ENCODE measurements at regions not wholly inside any gene's neighbourhood (a gene's known extent, or its start where the extent isn't known, plus 50 kb on each side); places are given as distances from the start of the nearest gene placed in this dataset.

DNA sequence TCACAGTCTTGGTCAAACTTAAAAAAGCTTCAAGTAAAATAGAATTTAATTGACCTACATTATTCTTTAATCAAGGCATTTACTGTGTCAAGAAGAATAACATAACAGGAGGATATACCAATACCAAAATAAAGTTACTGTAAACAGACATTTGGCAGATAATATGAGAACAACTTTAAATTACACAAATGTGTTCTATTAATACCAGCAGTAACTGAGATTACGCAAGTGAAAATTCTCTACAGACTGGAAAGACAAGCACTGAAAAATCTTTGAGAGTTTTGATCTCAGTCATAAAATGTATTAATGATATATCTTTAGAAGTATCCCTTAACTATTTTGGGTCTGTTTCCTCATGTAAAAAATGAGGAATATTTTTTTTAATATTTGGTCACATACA lies 169.2 kb upstream of the SOX5 start:
- no peak for DNase-seq

DNA sequence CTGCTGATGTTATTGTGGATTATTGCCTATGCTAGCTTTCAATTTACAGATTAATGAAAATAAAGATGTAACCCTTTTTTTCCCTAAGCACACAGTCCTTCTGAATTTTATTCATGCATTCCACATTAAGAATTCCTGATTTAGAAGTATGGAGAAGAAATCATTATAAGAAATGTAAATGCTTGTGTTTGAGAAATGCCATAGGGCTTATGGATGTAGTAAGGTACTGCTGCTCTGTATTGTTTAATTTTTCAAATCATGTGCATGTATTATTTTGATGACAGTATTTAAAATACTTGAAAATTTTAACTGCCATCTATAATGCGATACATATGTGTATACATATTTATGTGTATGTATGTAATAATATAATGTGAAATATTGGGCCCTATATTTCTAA lies 167.1 kb upstream of the SOX5 start:
- no peak for DNase-seq

DNA sequence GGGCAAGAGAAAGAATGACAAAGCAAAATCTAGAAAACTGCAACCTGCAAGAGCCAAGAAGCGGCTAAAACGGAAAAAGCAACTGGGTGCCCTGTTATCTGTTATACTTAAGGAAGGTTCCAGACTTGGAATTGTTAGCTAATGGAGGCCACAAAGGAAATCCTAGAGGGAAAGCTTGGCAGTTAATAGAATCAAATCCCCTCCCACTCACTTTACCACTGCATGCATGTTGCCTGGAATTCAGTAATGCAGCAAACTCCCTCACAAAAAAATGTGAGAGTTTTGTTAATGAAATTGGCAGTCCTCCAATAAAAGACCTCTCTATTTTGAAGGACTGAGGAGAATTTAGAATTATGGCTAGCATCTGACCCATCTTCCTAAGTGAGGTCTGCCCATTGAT lies 164.2 kb upstream of the SOX5 start:
- no peak for DNase-seq

DNA sequence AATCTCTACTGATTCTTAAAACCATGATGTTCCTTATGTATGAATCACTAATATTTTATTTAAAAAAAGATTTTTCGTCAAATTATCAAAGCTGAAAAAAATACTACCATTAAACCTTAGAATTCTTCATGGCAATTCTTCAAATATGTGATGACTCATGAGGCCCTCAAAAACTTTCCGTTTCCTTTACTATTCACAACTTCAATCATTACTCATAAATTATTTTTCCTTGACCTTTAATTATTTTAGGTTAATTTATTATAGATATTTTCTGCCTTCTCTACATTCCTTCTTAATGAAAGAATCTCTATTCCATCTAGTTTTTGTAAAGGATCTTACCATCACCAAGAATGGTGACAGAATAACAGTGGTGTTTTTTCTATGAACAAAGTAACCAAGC lies 162.1 kb upstream of the SOX5 start:
- DNase-seq = no peak

DNA sequence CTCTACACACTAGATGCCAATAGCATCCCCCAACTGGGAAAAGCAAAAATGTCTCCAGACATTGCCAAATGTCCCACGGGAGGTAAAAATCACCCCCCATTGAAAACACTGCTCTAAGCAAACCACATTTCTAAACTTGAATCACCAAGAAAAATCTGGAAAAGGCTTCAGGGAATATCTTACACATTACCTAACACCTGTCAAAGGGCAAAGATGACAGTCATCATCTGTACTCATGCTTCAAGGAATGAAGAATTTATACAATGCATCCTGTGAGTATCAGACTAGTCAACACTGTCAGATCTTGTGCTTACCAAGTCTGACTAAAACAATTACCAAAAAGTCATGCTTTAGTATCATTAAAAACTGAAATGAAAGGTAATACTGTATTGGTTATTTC lies 161.6 kb upstream of the SOX5 start:
- no peak for DNase-seq

DNA sequence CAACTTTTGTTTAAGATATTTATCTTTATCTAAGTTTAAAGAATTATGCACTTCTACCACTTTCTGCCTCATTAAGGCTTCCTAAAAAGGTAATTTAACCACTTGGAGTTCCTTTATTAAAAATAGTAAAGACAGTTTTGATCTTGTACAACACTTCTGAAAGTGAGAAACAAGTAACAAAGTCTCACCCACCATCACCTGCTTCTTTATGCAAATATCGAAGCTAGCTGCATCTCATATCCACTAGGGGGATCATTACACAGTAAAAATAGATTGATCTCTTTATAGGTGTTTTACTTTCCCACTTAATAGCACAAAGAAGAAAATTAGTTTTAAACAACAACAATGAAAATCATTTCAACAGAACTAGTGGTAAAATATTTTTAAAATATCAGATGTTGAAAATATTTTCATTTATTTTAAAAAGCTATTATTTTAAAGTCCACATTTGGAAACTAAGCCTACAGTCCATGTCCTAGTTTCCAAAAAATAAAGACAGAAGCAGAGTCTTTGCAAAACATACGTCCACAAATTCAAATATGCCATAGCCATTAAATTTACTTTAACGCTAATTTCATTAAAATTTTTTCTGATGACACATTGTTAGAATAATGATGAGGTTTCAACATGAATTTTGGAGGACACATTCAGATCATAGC lies 160.0 kb upstream of the SOX5 start:
- DNase-seq = peak; percentile 10

DNA sequence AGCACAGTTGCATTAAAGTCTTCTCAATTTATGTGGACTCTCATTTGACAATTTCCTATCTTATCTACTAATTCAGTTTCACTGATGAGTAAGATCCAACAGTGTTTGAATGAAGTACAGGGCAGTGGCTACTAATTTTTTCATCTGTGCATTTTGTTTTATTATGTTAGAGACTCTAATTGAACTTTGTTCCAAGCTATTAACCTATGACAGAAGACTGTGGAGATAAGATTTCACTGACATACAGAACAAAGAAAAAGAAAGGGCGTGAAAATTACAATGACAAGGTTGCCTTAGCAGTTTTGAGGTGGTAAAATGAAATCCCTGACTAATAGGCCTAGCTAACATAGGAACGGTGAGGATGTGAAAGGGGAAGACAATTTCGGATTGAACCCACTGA lies 153.2 kb upstream of the SOX5 start:
- DNase-seq = no peak

DNA sequence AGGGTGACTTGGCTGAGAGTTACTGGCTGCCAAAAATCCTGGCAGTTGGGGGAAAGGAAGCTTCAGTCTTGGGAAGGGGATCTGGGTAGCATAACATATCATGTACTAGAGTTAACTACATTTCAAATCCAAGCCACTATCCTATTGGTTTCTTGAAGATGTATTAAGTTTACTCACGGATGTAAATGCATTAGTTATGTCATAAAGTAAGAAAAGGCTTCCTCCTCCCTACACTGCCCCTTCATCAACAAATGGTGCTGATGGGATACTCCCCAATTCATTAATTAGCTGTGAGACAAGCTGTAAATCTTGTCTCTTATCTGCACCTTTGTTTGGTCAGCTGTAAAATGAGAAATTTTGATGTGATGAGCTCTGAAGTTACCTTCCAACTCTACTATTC lies 150.1 kb upstream of the SOX5 start:
- no peak for DNase-seq

DNA sequence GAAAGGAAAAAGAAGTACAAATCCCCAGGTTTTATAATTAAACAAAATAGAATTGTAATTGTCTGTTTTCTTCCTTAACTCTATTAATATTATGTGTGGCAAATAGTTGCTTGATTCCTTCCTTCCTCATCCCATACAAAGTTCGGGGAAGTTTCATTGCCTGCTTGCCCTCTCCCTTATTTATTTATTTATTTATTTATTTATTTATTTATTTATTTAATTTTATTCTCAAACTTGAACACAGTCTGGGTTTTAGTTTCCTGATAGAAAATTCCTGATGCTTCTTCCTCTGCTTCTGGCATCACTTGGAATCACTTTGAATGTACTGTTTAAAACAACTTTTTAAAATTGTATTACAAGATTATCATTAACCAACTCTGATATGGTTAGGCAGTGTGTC lies 145.8 kb upstream of the SOX5 start:
- DNase-seq = no peak

DNA sequence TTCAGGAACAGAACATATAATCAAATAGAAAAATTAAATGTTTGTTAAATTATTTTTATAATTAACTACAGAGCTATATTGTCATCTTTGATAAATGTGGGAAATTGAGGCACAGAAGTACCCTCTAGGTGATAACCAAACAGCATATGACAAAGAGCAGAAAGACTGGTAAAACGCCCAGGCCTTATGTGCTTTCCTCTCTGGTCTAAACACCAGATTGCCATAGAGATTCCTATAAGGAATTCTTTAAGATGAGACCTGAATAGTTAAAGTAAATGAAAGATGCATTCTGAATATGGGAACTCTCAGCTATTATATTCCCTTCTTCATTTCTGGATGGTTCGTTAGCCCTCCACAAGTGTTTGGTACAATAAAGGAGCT lies 140.0 kb upstream of the SOX5 start:
- no peak for DNase-seq

DNA sequence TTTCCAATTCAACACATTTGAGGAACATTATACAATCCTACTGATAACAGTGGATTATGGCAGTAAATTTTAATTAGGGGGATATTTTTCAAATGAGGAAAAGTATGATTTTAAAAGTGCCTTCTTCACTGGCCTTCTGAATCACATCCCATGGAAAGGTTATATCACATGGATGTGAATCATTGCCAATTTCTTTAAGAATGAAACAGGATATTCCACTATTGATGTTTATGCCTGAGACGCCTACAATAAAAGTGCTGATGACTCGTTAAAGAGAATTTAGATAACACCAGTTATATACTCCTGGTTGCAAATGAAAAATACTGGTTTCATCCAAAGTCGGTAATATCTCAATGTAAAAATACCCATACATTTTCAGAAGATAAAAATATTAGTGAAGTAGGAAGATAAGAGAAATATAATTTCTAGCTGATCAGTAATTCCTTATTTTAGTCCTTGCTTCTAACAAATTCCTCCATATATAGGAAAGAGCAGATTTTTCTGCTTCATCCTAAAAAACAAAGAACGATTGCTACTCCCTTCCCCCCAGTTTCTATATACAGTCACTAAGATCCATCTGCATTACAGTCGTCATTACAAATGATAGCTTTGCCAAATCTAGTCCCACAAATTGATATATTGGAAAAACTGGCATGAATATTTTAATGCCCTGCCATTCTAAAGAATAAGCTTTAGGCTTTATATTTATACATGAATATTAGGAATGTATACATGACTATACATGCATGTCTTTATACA lies 139.5 kb upstream of the SOX5 start:
- no peak for DNase-seq

DNA sequence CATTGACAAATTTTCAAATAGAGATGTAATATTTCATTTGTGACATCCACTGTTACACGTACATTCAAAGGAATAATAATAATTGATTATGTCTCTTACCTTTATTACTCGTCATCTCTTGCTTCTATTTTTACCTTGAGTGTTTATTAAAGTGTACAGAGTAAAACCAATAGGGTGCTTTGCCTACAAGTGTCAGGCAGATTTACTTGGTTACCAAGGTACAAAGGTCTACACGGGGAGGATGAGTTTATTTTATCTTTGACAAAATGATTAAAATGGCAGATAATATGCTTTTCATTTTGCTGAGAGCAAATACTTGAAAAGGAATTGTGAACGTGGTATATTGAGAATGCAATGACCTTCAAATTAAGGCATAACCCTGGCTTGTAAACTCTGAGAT lies 137.8 kb upstream of the SOX5 start:
- DNase-seq = no peak

DNA sequence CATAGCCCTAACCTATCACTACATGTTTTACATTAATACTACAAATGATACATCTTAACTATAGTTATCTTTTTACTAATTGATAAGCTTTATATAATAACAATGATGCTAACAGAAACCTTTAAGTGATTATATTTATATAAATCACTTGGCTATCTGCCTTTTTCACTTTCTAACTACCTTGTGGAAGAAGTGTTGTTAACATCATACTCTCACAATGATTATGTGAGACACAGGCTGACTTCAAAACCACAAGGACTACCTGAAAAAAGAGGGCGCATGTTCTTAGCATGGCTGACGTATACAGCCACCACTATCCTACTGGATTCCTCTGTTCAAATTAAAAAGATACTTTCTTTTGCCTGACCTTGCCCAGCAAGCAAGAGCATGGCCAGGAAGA lies 135.3 kb upstream of the SOX5 start:
- DNase-seq = no peak

DNA sequence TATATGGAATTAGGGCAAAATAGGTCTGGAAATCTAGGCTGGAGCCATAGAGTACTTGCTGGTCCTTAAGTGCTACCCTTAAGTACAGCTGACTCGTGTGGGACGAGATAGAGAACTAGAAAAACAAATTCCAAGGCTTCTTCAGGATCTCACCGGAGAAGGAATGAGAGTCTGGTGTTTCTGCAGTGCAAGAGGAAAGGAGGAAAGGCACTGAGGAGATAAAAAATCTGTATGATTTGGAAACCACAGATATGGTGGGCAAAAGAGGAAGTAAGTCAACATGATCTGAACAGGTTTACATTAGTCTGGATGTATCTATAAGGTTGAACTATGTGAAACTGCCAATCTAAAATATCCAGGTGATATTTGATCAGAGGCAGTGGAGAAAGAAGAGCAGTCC lies 134.4 kb upstream of the SOX5 start:
- no peak for DNase-seq

DNA sequence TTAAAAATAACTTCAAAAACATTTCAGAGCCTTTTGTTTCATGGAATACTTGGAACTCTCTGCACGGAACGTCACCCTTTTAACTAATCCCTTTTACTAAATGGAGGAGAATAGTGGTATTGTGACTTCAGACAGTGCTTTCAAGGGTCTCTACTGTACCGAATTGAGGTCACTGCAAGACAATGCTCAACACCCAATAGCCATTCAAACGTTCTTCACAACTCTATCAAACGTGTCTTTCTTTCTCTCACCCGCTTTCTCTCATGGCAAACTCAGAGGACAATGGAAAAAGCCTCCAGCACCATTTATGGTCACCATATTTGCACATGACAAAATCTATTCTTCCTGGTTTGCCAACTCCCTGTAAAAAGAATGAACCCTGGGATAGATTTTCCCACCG lies 132.1 kb upstream of the SOX5 start:
- no peak for DNase-seq

DNA sequence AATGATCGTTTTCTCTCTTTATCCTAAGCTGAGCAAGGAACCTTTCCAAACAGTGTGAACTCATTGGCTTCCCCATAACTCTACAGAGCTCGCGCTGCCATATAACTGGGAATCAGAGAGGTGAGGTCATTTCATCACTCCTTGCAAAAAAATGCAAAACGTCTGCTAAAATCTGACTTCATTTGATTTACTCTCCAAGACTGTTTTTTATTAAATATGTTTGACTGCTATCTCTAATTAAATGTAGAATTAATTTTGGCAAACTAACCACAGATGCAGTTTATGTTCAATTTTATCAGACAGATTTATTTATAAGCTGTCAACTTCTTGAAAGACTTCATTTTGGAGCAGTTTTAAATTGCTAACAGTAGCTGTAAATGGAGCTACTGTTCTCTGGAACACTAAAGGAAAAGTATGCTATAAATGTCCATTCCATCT lies 131.6 kb upstream of the SOX5 start:
- no peak for DNase-seq

DNA sequence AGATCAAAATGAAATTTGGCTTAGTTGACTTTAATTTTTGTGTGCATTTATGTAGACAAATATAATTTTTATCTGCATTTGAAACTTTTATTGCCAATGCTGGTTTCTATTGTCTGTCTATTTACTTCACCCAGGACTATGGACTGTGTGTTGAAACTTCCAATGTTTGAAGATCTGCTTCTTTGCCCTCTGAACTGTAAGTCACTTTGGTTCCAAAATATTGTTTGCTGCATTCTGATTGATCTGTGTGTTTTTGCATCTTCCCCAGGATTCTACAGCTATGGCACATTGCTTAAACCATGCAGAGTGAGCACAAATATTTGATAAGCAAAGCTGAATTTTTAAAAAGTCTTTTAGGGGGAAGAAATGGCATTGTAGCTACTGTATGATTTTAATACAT lies 131.0 kb upstream of the SOX5 start:
- no peak for DNase-seq

DNA sequence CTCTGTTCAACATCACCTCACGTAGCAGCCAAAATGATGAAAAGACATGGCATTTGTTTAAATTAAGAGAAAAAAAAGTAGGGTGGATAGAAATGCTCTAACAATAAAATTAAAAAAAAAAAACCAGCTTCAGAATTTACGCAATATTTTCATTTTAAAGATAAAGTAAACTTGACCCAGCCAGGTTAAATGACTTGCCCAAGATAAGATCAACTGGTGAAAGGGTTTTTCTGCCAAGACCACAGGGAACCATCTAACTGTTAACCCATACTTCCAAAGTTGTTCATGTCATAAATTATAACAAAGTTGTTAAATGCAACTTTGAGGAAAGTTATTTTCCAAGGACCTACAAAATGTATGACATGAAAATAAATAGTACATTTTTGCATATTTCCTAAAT lies 129.6 kb upstream of the SOX5 start:
- DNase-seq = no peak

DNA sequence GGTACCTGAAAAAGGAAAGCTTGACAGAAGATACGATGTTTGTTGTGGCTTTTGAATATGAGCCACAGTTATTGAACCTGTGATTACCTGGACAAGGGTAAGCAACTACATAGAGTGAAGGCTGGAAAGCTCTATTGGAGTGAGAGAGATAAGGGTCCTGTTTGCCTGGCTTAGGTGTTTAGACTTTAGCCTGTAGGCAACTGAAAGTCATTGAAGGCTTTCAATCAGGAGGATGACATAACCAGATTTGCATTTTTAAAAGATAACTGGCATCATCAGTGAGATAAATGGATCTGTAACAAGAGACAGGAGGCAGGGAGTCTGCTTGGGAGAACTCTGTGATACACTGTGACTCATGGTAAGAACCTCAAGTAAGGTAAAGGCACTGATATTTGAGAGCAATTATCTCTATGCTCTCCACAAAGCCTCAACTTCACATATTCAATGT lies 128.9 kb upstream of the SOX5 start:
- DNase-seq = no peak

DNA sequence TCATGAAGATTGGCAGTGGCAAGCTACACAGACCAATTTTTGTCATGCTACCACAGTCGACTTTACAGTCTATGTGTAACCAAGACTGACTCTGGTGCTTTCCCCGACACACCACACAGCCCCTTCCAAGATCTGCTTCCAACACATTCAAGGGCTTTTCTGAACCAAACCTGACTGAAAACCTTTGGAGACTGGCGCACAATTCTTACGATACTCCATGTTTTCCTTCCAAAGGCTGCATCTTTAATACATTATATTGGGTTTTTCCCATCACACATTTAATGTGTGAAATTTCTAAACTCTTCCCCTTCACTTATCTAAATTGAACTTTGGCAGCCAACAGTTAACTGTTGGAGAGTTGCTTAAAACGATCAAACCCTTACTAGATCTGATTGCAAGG lies 127.7 kb upstream of the SOX5 start:
- no peak for DNase-seq

DNA sequence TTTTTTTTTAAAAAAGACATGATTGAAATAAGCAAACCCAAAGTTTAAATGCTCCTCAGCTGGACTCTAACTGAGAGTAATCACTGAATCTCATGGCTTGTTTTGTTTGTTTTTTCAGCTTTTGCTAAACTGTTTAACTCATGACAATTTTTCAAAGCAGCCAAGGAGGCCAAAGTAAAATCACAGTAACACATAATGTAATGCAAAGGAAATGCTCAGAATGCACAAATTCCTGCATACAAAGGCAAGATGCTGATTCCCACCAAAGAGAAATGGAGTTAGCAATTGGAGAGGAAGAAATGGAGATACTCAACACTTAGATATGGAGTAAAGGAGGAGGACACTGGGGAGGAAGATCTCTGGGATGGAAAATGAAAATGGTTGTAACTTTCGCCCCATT lies 126.2 kb upstream of the SOX5 start:
- DNase-seq = no peak

DNA sequence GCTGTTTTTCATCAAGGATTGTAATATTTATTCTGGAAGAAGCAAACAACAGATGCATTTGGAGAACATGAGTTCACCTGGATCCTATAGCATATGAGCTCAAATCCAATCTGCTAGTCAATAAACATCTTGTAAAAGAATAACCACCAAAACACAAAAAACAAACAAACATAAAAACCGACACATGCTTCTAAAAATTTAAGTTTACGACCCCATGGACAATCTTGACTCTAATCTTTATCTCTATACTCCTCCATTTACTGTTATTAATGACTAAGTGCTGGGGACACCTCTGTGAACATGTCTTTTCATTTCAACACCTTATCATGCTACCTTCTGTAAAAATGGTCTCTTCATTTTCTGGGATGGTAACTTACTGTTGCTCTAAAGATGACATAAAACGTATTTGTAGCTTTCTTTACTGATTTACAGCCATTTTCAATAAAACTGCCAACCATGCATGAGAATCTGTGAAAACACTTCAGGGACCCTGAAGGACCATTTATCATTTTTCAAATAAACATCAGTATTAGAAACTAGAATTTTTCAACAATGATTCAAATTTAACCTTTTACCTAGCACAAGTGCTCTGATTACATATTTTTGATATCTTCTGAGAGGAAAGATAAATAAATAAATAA lies 123.8 kb upstream of the SOX5 start:
- no peak for DNase-seq

DNA sequence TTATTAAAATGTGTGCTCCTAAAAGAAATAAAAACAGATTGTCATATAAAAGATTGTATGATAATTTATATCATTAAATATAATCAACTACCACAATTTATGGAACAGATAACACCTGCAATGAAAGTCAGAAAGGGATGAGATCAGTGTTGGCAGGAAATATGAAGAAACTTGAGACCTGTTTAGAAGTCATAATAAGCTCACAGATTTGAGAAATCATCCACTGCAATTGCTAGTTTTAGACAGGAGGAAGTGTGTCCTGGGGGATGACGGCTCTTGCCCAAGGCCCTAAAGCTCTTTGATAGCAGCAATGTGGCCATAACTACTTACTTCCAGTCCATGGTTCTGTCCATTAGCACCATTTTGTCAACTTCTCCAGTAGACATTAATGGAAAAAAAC lies 122.8 kb upstream of the SOX5 start:
- DNase-seq = no peak

DNA sequence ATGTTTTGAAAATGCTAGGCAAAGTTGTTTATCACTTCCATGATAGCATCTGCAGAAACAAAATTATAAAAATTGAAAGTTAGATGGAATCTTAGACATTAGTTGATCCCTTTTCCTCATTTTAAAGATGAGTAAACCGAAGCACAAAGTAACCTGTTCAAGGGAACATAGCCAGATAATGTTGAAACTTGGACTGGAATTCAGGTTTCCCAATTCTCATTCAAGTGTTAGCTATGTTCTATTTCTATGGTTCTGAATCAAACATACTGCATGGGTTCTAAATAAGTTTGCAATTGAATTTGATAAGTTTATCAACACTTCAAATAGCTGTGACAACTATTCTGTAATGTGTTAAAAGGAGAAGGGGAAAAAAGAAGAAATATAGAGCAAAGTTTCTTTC lies 122.4 kb upstream of the SOX5 start:
- DNase-seq = no peak
